ENCODE measurements at regions not wholly inside any gene's neighbourhood (a gene's known extent, or its start where the extent isn't known, plus 50 kb on each side); places are given as distances from the start of the nearest gene placed in this dataset.

GRCh38 chr16:8182761-8183160 is 407.6 kb downstream of the TMEM114 start:
- TF ChIP-seq EZH2 (IDR thresholded peaks at IDR 0.05; ENCODE audit: borderline replicate concordance): no peak
- TF ChIP-seq CTCF (IDR thresholded peaks at IDR 0.05; ENCODE audit: poor library complexity): no peak
